ENCODE measurements at regions not wholly inside any gene's neighbourhood (a gene's known extent, or its start where the extent isn't known, plus 50 kb on each side); places are given as distances from the start of the nearest gene placed in this dataset.

- TF ChIP-seq CTCF (IDR thresholded peaks at IDR 0.05) (no peak), ZFX (IDR thresholded peaks at IDR 0.05; ENCODE audit: borderline replicate concordance) (no peak)
Observed at GRCh38 chr5:73381590-73382400, 66.8 kb downstream of the FOXD1 start.

All from 22Rv1 (cell line).